ENCODE measurements at regions not wholly inside any gene's neighbourhood (a gene's known extent, or its start where the extent isn't known, plus 50 kb on each side); places are given as distances from the start of the nearest gene placed in this dataset.

GRCh38 chr18:78237864-78238263, 741.8 kb upstream of the SALL3 start:
- DNase-seq = no peak
- Histone ChIP-seq H3K27me3 (replicated peaks in 1 of 7) (no peaks in the 10 kb centered on the region), H3K27ac (no peak overlapping the region), H3K4me3 (no peak overlapping the region), H3K9me3 (peaks cover 0 to 10% (median 0%) of the 10 kb centered on the region in 8 donors), H3K4me1 (no peaks in the 10 kb centered on the region), H3K36me3 (no peaks in the 10 kb centered on the region)
- TF ChIP-seq POLR2AphosphoS5 (IDR thresholded peaks at IDR 0.05) (no peak), POLR2A (IDR thresholded peaks at IDR 0.05) (no peak)
- TF ChIP-seq, protein P1, sequence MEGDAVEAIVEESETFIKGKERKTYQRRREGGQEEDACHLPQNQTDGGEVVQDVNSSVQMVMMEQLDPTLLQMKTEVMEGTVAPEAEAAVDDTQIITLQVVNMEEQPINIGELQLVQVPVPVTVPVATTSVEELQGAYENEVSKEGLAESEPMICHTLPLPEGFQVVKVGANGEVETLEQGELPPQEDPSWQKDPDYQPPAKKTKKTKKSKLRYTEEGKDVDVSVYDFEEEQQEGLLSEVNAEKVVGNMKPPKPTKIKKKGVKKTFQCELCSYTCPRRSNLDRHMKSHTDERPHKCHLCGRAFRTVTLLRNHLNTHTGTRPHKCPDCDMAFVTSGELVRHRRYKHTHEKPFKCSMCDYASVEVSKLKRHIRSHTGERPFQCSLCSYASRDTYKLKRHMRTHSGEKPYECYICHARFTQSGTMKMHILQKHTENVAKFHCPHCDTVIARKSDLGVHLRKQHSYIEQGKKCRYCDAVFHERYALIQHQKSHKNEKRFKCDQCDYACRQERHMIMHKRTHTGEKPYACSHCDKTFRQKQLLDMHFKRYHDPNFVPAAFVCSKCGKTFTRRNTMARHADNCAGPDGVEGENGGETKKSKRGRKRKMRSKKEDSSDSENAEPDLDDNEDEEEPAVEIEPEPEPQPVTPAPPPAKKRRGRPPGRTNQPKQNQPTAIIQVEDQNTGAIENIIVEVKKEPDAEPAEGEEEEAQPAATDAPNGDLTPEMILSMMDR (IDR thresholded peaks at IDR 0.05 in 8 of 11, conservative IDR thresholded peaks at IDR 0.05 in 3 of 11) = no peak
- 90 to 96% (median 93%) methylated on average over 12 of the region's 12 CpGs for WGBS, 5 donors
- intact Hi-C loops (cut with DNase I; ENCODE audit: low total_unique reads) = no loop called here

GRCh38 chr18:78238404-78239089, 741.1 kb upstream of the SALL3 start:
- Histone ChIP-seq H3K4me3 (no peak overlapping the region), H3K27me3 (replicated peaks in 1 of 7) (no peaks in the 10 kb centered on the region), H3K9me3 (peaks cover 0 to 10% (median 0%) of the 10 kb centered on the region in 8 donors), H3K4me1 (no peaks in the 10 kb centered on the region), H3K27ac (no peak overlapping the region), H3K36me3 (no peaks in the 10 kb centered on the region)
- 87 to 94% (median 91%) methylated on average over 41 to 46 of the region's 46 CpGs for WGBS, 5 donors
- DNase-seq = no peak
- intact Hi-C loops (cut with DNase I; ENCODE audit: low total_unique reads) = no loop called here
- TF ChIP-seq POLR2A (IDR thresholded peaks at IDR 0.05) = no peak

DNA sequence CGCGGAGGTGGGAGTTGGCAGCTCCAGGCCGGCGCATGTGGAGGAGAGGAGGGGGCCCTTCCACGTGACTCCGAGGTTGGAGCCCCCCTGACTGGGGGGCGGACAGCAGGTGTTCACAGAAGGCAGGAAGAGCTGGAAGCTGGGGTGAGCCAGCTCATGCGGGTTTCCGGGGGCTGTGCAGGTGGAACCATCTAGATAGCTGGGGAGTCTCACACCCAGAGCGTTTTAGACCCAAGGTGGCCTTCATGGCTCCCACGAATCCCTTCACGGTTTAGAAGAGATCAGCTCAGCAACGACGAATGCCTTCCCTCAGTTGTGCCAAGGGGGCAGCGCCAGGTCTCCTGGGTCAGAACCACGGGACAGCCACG, 740.5 kb upstream of the SALL3 start:
- no peaks in the 10 kb centered on the region for H3K27me3 ChIP-seq (replicated peaks in 1 of 7)
- H3K9me3 ChIP-seq = peaks cover 0 to 10% (median 0%) of the 10 kb centered on the region in 8 donors
- H3K4me1 ChIP-seq = no peaks in the 10 kb centered on the region
- TF ChIP-seq POLR2AphosphoS5 (IDR thresholded peaks at IDR 0.05) (no peak), POLR2A (IDR thresholded peaks at IDR 0.05) (no peak)
- TF ChIP-seq, protein P1 (IDR thresholded peaks at IDR 0.05 in 8 of 11, conservative IDR thresholded peaks at IDR 0.05 in 3 of 11) = no peak
- no peak overlapping the region for H3K4me3 ChIP-seq
- DNase-seq = no peak
- no peak overlapping the region for H3K27ac ChIP-seq
- no peaks in the 10 kb centered on the region for H3K36me3 ChIP-seq
- intact Hi-C loops (cut with DNase I; ENCODE audit: low total_unique reads) = no loop called here
- WGBS, 5 donors = 90 to 95% (median 92%) methylated on average over 14 to 17 of the region's 17 CpGs

GRCh38 chr18:78240101-78240500, 739.5 kb upstream of the SALL3 start:
- Histone ChIP-seq H3K27ac (no peak overlapping the region), H3K4me3 (no peak overlapping the region), H3K9me3 (peaks cover 0 to 10% (median 0%) of the 10 kb centered on the region in 8 donors), H3K4me1 (no peaks in the 10 kb centered on the region), H3K27me3 (replicated peaks in 1 of 7) (no peaks in the 10 kb centered on the region), H3K36me3 (no peaks in the 10 kb centered on the region)
- WGBS, 5 donors = 79 to 93% (median 82%) methylated on average over 13 of the region's 13 CpGs
- intact Hi-C loops (cut with DNase I; ENCODE audit: low total_unique reads) = no loop called here
- DNase-seq = no peak
- TF ChIP-seq POLR2A (IDR thresholded peaks at IDR 0.05) (no peak), POLR2AphosphoS5 (IDR thresholded peaks at IDR 0.05) (no peak)
- TF ChIP-seq, protein P1 (IDR thresholded peaks at IDR 0.05 in 8 of 11, conservative IDR thresholded peaks at IDR 0.05 in 3 of 11) = no peak

Measured in spleen (tissue), 11 donors.